CD4-positive, alpha-beta T cell treated with Interleukin-21 for 1 hour (primary cell): ENCODE measurements at regions not wholly inside any gene's neighbourhood (a gene's known extent, or its start where the extent isn't known, plus 50 kb on each side); places are given as distances from the start of the nearest gene placed in this dataset.
A peak's percentile ranks its signal among the peaks of the same experiment; 100 is the strongest.
"Not testable (repeated sequence)": the region's sequence is repeated elsewhere in the genome, so short reads cannot be mapped to it uniquely, and the experiment has no call there.

Experiments used
- DNase-seq: peaks from one replicate; pipeline ENCODE4 v3.0.0-alpha.2; 2020

GRCh38 chr16:17567455-17567854 lies 96.7 kb upstream of the XYLT1 start:
- no peak for DNase-seq

GRCh38 chr16:17566656-17567450 lies 96.1 kb upstream of the XYLT1 start:
- DNase-seq: no peak

- DNase-seq: no peak
Measured at GRCh38 chr16:17566075-17566474, 95.3 kb upstream of the XYLT1 start.

- no peak for DNase-seq
Measured at GRCh38 chr16:17565605-17566004, 94.8 kb upstream of the XYLT1 start.

GRCh38 chr16:17564856-17565255 lies 94.1 kb upstream of the XYLT1 start:
- DNase-seq: no peak

DNA sequence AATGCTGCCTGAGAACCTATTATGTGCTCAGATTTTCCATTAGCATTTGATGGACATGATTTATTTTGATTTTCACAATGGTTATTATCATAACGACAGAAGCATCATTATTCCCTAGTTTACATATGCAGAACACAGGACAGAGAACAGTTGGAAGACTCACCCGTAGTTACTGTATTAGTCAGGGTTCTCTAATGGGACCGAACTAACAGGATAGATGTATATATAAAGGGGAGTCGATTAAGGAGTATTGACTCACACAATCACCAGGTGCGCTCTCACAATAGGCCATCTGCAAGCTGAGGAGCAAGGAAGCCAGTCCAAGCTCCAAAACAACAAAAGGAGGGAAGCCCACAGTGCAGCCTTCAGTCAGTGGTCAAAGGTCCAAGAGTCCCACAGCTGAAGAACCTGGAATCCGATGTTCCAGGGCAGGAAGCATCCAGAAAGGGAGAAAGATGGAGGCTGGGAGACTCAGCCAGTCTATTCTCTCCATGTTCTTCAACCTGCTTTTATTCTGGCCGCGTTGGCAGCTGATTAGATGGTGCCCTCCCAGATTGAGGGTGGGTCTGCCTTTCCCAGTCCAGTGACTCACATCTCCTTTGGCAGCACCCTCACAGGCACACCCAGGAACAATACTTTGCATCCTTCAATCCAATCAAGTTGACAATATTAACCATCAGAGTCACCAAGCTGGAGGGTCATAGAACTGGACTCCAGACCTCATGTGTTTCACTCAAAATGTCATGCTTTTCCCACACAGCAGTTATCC lies 92.7 kb upstream of the XYLT1 start:
- no peak for DNase-seq

DNA sequence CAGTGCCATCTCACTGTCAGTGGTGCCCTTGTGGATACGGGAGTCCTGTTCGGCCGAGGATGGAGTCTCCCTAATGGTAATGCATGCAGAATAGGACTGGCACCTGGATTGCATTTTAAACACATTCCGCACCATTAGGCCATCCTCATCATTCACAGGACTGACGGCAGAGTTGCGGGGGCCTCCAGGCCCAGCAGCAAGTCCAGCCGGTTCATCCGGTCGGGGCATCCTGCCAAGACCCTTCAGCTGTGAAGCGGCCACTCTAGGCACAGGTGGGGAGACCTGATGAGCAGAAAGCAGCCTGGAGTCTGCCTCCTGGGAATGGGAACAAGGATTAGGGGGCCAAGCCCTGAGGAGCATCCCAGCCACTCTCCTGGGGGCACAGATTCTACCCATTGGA lies 90.3 kb upstream of the XYLT1 start:
- DNase-seq: no peak

DNA sequence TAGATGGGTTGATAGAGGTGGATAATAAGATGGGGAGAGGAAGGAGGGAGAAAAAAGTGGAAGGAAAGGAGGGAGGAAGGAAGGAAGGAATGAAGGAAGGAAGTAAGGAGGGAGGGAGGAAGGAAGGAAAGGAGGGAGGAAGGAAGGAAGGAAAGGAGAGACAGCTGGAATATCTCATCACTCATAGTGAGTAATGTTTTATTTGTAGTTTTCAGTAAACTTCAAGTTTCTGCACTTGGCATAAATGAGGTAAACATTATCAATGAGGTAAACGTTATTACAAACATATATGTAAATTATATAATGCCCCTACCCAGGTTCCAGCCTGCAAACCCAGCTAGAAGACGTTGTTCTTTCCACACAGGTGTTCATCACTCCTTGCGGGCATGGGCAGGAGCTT lies 89.8 kb upstream of the XYLT1 start:
- DNase-seq: no peak

GRCh38 chr16:17559394-17559793 lies 88.6 kb upstream of the XYLT1 start:
- DNase-seq: no peak

- DNase-seq: no peak
Measured at GRCh38 chr16:17557949-17558348, 87.2 kb upstream of the XYLT1 start.

- DNase-seq: no peak
Measured at GRCh38 chr16:17557480-17557879, 86.7 kb upstream of the XYLT1 start.

DNA sequence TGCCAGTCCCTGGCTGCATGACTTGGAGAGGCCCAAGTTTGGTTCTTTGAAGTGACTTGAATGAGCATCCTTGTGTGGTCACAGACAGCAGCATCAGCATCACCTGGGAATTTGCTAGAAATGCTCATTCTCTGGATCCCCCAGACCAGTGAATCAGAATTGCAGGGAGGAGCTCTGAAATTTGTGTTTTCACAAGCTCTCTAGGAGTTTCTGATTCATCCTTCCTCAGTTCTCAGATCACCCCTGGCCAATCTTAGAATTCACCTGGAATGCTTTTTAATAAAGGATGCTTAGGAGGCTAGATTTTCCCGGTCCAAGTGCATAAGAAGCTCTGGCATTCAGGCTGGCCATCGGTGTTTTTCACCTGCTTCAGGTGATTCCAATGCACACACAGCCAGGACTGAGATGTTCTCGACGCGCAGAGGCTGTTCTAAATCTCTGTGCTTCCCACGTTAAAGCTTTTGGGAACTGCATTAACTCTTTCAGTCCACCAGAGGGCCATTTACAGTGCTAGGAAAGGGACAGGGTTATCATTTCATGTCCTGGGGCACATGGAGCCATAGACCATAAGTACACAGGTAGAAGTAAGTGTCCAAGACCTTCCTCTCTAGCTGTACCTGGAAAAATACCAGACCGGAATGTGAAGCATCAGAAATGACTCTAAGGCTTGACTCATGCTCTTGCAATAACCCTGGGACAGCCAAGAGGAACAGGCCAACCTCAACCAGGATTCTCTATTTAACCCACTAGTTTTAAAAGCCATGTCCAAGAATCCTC lies 85.7 kb upstream of the XYLT1 start:
- peak; percentile 2 for DNase-seq

GRCh38 chr16:17555176-17555575 lies 84.4 kb upstream of the XYLT1 start:
- no peak for DNase-seq

DNA sequence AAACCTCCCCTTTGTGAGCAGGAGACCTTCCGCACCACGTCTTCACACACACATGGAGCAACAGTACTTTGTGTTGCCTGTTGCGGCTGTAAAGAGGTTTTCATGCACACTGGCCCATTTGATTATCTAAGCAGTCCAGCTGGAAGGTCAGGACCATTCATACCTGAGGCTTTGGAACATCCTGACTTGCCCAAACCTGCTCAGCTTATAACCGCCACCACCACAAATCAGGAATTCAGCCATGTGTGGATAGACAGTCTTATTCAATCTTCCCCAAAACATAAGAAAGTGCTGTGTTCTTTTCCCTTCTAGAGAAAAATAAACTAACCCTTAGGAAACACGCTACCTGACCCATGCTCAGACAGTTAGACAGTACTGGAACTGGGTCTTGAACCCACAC lies 81.6 kb upstream of the XYLT1 start:
- no peak for DNase-seq

- DNase-seq: not testable (repeated sequence)
Measured at GRCh38 chr16:17551682-17552081, 80.9 kb upstream of the XYLT1 start.

DNA sequence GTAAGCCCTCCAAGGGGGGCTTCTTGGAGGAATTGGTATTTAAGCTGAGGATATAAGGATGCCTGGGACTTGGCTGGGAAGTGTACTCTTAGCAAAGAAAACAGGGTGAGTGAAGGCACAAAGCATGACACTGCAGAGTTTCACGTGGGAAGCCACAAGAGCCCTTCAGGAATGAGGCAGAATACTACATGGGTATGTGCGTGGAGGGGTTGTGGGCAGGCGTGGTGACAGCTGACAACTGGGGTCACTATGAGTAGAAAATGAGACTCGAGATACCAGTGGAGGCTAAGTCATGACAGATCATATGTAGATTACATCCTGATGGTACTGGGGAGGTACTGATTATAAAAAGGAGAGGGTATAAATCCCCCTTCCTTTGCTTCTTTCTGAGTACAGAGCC lies 78.1 kb upstream of the XYLT1 start:
- no peak for DNase-seq

GRCh38 chr16:17544785-17545184 lies 74.0 kb upstream of the XYLT1 start:
- DNase-seq: peak; percentile 8

GRCh38 chr16:17544304-17544703 lies 73.5 kb upstream of the XYLT1 start:
- no peak for DNase-seq

GRCh38 chr16:17543073-17543472 lies 72.3 kb upstream of the XYLT1 start:
- DNase-seq: no peak

DNA sequence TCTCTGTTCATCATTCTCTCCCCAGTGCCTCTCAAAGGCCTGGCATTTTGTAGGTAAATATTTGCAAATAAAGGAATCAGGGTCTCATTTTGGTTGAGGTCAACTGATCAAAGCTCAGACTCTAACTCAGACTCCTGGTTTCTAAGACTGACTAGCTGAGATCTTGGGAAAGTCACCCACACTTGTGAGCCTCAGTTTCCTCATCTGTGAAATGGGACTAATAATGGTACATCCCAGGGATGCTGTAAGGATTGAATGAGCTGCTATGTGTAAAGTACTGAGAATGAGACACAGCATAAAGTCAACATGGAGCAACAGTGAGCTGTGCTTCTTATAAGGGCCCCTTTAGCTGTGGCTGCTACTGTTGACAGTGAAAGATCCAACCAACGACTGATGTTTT lies 70.6 kb upstream of the XYLT1 start:
- DNase-seq: no peak

GRCh38 chr16:17538927-17539326 lies 68.2 kb upstream of the XYLT1 start:
- no peak for DNase-seq

- no peak for DNase-seq
Measured at GRCh38 chr16:17532338-17532995, 61.7 kb upstream of the XYLT1 start.
